ENCODE measurements at regions not wholly inside any gene's neighbourhood (a gene's known extent, or its start where the extent isn't known, plus 50 kb on each side); places are given as distances from the start of the nearest gene placed in this dataset.
A peak's percentile ranks its signal among the peaks of the same experiment; 100 is the strongest.

DNA sequence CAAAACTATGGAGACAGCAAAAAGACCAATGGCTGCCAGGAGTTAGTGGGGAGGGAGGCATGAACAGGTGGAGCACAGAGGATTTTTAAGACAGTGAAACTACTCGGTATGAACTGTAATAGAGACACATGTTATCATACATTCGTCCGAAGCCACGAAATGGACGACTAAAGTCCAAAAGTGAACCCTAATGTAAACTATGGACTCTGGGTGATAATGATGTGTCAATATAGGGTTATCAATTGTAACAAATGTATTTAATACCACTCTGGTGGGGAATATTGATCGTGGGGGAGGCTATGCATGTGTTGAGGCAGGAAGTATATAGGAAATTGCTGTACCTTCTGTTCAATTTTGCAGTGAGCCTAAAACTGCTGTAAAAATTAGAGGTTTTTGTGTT, 107.0 kb downstream of the CPN2 start:
- BruUV-seq (replicated peaks) = no TSS peak
- no peak for DNase-seq

DNA sequence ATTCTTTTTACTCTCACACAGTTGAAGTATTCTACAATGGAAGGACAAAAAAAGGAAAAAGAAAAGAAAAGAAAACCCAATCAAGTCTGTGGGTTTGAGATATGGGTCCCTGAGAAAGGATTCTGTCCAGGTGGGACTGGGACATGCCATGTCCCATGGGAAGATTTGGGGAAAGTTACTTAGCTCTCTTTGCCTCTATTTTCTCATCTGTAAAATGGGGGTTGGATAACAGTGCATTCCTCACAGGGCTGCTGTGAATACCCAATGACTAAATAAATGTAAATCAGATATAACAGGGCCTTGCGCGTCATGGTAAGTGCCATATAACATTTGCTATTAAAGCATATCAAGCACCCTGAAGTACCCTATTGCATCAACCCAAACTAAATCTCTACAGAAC, 105.7 kb downstream of the CPN2 start:
- no peaks in the 10 kb centered on the region for H3K36me3 Mint-ChIP-seq (ENCODE audit: insufficient read depth, unreplicated experiment)
- CTCF ChIA-PET = no interaction called here

More for the DNA sequence above, 107.0 kb downstream of the CPN2 start:
- Histone ChIP-seq H3K36me3 (ENCODE audit: control insufficient read depth, insufficient read depth, low read length) (no peaks in the 10 kb centered on the region), H3K27me3 (replicated peaks; ENCODE audit: control insufficient read depth, insufficient read depth, low read length) (no peaks in the 10 kb centered on the region), H3K9me3 (no peaks in the 10 kb centered on the region), H3K4me1 (peaks cover 9% of the 10 kb centered on the region; the same call in 1 of the 2 replicates), H3K4me3 (ENCODE audit: low read depth, low read length) (no peak overlapping the region)
- TF ChIP-seq, protein P1, sequence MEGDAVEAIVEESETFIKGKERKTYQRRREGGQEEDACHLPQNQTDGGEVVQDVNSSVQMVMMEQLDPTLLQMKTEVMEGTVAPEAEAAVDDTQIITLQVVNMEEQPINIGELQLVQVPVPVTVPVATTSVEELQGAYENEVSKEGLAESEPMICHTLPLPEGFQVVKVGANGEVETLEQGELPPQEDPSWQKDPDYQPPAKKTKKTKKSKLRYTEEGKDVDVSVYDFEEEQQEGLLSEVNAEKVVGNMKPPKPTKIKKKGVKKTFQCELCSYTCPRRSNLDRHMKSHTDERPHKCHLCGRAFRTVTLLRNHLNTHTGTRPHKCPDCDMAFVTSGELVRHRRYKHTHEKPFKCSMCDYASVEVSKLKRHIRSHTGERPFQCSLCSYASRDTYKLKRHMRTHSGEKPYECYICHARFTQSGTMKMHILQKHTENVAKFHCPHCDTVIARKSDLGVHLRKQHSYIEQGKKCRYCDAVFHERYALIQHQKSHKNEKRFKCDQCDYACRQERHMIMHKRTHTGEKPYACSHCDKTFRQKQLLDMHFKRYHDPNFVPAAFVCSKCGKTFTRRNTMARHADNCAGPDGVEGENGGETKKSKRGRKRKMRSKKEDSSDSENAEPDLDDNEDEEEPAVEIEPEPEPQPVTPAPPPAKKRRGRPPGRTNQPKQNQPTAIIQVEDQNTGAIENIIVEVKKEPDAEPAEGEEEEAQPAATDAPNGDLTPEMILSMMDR (IDR thresholded peaks at IDR 0.05; ENCODE audit: insufficient read depth in 1 of 2, low read depth in 1 of 2, low read length in 1 of 2, severe bottlenecking in 1 of 2, unreplicated experiment in 1 of 2) = no peak
- Mint-ChIP-seq H3K27me3 (ENCODE audit: insufficient read depth, unreplicated experiment) (no peaks in the 10 kb centered on the region), H3K36me3 (ENCODE audit: insufficient read depth, unreplicated experiment) (no peaks in the 10 kb centered on the region), H3K9me3 (ENCODE audit: unreplicated experiment) (no peaks in the 10 kb centered on the region), H3K4me1 (ENCODE audit: low read depth, unreplicated experiment) (peaks cover 11% of the 10 kb centered on the region), H3K27ac (ENCODE audit: unreplicated experiment) (no peak overlapping the region), H3K4me3 (ENCODE audit: unreplicated experiment) (peak overlapping the region; percentile 8)
- CTCF ChIA-PET = no interaction called here
- POLR2A ChIA-PET = no interaction called here
- intact Hi-C loops (cut with micrococcal nuclease; ENCODE audit: unreplicated experiment) = no loop called here

DNA sequence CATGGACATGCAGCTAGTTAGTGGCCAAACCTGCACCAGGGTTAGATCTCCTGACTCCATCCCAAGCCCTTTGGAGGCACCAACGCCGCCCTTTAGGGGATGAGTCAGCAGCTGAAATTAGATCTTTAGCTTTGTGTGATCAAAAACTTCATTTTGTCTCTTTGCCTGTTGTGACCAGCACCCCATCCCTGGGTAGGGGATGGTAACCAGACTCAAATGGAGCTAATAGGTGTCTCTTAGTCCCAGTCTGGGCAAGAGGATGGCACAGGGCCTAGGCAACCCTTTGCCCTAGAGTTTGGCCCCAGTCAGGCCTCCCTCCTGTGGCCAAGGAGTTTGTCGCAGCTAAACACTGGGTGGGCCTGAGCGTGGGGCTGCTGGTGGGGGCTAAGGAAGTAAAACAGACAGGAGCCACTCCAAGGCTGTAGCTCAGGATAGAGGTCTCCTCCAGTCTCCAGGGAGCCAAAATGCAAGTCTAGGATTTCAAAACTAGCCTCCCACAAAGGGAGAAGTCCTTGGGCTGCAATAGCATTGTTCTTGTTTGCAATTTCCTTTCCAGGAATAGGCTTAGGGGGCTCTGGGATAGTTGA, 105.1 kb downstream of the CPN2 start:
- intact Hi-C loops (cut with micrococcal nuclease; ENCODE audit: unreplicated experiment) = no loop called here
- Mint-ChIP-seq H3K4me3 (ENCODE audit: unreplicated experiment) (no peak overlapping the region), H3K4me1 (ENCODE audit: low read depth, unreplicated experiment) (peaks cover 11% of the 10 kb centered on the region), H3K27ac (ENCODE audit: unreplicated experiment) (no peak overlapping the region), H3K27me3 (ENCODE audit: insufficient read depth, unreplicated experiment) (no peaks in the 10 kb centered on the region), H3K36me3 (ENCODE audit: insufficient read depth, unreplicated experiment) (no peaks in the 10 kb centered on the region), H3K9me3 (ENCODE audit: unreplicated experiment) (no peaks in the 10 kb centered on the region)
- H3K27me3 ChIP-seq (replicated peaks; ENCODE audit: control insufficient read depth, insufficient read depth, low read length) = no peaks in the 10 kb centered on the region
- ChIA-PET CTCF (no interaction called here), POLR2A (no interaction called here)
- DNase-seq = no peak
- H3K9me3 ChIP-seq = no peaks in the 10 kb centered on the region
- TF ChIP-seq, protein P1 (IDR thresholded peaks at IDR 0.05; ENCODE audit: insufficient read depth in 1 of 2, low read depth in 1 of 2, low read length in 1 of 2, severe bottlenecking in 1 of 2, unreplicated experiment in 1 of 2) = no peak
- H3K36me3 ChIP-seq (ENCODE audit: control insufficient read depth, insufficient read depth, low read length) = no peaks in the 10 kb centered on the region
- peaks cover 9% of the 10 kb centered on the region; the same call in 1 of the 2 replicates for H3K4me1 ChIP-seq
- no peak overlapping the region for H3K4me3 ChIP-seq (ENCODE audit: low read depth, low read length)
- no TSS peak for BruUV-seq (replicated peaks)

More for the DNA sequence above, 105.7 kb downstream of the CPN2 start:
- H3K27me3 Mint-ChIP-seq (ENCODE audit: insufficient read depth, unreplicated experiment) = no peaks in the 10 kb centered on the region
- no peak for DNase-seq
- POLR2A ChIA-PET = no interaction called here
- no peaks in the 10 kb centered on the region for H3K9me3 ChIP-seq
- no TSS peak for BruUV-seq (replicated peaks)
- TF ChIP-seq, protein P1 (IDR thresholded peaks at IDR 0.05; ENCODE audit: insufficient read depth in 1 of 2, low read depth in 1 of 2, low read length in 1 of 2, severe bottlenecking in 1 of 2, unreplicated experiment in 1 of 2) = no peak
- intact Hi-C loops (cut with micrococcal nuclease; ENCODE audit: unreplicated experiment) = no loop called here
- H3K27ac Mint-ChIP-seq (ENCODE audit: unreplicated experiment) = no peak overlapping the region
- H3K4me3 Mint-ChIP-seq (ENCODE audit: unreplicated experiment) = no peak overlapping the region
- peaks cover 9% of the 10 kb centered on the region; the same call in 1 of the 2 replicates for H3K4me1 ChIP-seq
- H3K27me3 ChIP-seq (replicated peaks; ENCODE audit: control insufficient read depth, insufficient read depth, low read length) = no peaks in the 10 kb centered on the region
- no peak overlapping the region for H3K4me3 ChIP-seq (ENCODE audit: low read depth, low read length)
- H3K4me1 Mint-ChIP-seq (ENCODE audit: low read depth, unreplicated experiment) = peaks cover 11% of the 10 kb centered on the region
- no peaks in the 10 kb centered on the region for H3K36me3 ChIP-seq (ENCODE audit: control insufficient read depth, insufficient read depth, low read length)
- H3K9me3 Mint-ChIP-seq (ENCODE audit: unreplicated experiment) = no peaks in the 10 kb centered on the region

Data from Caco-2 (cell line).